ENCODE measurements at regions not wholly inside any gene's neighbourhood (a gene's known extent, or its start where the extent isn't known, plus 50 kb on each side); places are given as distances from the start of the nearest gene placed in this dataset.
"Not testable (repeated sequence)": the region's sequence is repeated elsewhere in the genome, so short reads cannot be mapped to it uniquely, and the experiment has no call there.

- DNase-seq (ENCODE audit: low read depth, low spot score), result no peak
Measured at GRCh38 chr10:36450380-36450779, 675.0 kb upstream of the ANKRD30A start.

DNA sequence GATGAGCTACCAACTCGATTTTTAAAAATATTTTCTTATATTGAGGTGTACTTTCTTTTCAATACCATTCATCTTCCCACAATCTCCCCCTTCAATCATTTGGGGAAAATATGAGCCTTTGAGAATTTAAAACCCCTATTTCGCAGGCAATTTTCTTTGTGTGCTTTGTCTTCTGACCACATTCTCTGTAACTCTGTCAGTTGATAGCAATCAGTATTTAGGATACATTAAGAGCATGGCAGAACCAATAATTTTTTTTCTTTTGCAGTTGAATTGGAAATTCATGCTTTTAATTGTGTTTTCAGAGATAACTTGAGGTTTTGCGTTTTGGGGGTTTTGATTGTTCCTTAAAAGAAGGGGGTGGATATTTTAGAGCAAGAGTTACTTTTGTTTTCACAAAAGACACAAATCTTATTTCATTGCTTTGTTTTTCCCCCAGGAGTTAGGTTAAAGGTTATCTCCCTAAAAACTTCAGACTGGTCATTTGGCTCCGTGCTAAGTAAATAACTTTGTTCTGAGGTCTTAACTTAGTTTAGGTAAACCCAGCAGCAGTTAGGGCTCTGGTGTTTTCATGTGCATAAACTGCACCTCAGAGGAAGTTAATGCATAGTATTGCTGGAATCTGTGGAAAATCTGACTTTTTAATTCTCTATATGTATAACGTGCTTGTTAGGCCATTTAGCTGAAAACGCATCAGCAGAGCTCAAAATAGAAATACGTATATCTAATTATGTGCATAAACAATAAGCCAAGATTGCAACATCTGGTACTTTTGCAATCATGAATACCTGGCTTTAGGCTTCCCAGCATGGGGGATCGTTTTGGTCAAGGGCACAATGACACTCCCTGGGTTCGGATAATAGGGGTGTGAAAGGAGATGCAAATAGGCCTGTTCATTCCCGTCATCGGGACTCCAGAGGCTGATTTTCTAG, 676.4 kb upstream of the ANKRD30A start:
- DNase-seq (ENCODE audit: low read depth, low spot score), result no peak

- DNase-seq (ENCODE audit: low read depth, low spot score), result no peak
Measured at GRCh38 chr10:36446881-36447280, 678.5 kb upstream of the ANKRD30A start.

GRCh38 chr10:36443233-36443632, 682.2 kb upstream of the ANKRD30A start:
- DNase-seq (ENCODE audit: low read depth, low spot score), result no peak

- no peak for DNase-seq (ENCODE audit: low read depth, low spot score)
Measured at GRCh38 chr10:36441557-36441956, 683.8 kb upstream of the ANKRD30A start.

- no peak for DNase-seq (ENCODE audit: low read depth, low spot score)
Measured at GRCh38 chr10:36440539-36440938, 684.9 kb upstream of the ANKRD30A start.

DNA sequence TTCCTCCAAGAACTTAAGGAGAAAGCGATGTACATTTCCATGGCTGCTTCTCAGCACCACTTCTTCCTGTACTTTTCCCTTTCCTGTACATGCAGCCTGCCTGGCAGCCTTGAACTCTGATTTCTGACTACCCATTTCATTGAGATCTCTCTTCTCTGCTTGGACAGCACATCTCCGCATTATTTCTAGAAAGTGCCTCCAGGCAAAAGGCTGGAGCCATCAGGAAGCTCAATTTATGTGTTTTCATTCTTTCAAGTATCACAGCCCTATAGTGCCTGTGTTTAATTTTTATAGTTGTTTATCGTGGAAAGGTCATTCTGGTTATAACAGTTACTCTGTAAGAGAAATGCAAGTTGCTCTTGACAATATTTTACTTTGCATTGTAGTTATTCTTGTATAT, 688.0 kb upstream of the ANKRD30A start:
- no peak for DNase-seq (ENCODE audit: low read depth, low spot score)

- DNase-seq (ENCODE audit: low read depth, low spot score), result no peak
Measured at GRCh38 chr10:36428507-36428906, 696.9 kb upstream of the ANKRD30A start.

GRCh38 chr10:36425131-36425797, 700.1 kb upstream of the ANKRD30A start:
- DNase-seq (ENCODE audit: low read depth, low spot score), result no peak

GRCh38 chr10:36424502-36424901, 700.9 kb upstream of the ANKRD30A start:
- no peak for DNase-seq (ENCODE audit: low read depth, low spot score)

DNA sequence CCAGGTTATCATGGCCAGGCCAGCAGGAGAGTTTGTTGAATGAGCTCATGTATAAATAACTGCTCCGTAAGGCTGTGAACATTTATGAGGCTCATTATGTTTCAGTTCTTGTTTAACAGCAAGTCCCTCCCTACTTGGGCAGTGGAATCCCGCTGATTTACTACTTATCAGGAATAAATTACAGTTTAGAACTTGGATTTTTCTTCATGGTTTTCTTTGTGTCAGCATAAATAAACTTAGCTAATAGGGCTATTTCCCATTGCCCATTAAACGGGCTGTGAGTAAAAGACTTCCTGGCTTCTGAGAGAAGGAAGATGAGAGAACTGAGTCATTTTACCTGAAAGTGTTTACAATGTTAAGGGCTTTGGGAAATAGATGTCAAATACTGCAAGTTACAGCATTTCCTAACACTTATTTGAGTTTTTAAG, 701.6 kb upstream of the ANKRD30A start:
- no peak for DNase-seq (ENCODE audit: low read depth, low spot score)

GRCh38 chr10:36421992-36422391, 703.4 kb upstream of the ANKRD30A start:
- DNase-seq (ENCODE audit: low read depth, low spot score), result no peak

GRCh38 chr10:36416513-36416912, 708.9 kb upstream of the ANKRD30A start:
- no peak for DNase-seq (ENCODE audit: low read depth, low spot score)

DNA sequence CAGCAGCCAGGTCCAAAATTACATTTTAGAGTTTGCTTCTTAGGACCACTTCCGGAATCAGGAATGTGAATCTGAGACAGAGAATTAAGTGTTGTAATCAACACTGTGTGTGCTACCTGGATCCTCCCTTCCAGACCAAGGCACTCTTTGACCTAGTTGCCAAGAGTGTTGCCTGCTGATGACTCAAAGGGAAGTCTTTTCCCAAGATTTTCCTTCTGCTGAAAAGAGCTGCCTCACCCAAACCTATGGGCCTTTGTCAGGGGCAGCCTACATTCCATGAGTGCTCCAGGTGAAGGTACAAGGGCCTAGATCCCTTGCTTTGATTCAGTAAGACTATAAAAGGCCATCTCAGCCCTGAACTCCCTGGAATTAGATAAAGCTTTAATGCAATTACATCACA, 712.5 kb upstream of the ANKRD30A start:
- no peak for DNase-seq (ENCODE audit: low read depth, low spot score)

DNA sequence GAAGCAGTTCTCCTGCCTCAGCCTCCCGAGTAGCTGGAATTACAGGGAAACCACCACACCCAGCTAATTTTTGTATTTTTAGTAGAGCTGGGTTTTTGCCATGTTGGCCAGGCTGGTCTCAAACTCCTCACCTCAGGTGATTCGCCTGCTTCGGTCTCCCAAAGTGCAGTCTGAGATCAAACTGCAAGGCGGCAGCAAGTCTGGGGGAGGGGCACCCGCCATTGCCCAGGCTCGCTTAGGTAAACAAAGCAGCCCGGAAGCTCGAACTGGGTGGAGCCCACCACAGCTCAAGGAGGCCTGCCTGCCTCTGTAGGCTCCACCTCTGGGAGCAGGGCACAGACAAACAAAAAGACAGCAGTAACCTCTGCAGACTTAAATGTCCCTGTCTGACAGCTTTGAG, 725.2 kb upstream of the ANKRD30A start:
- not testable (repeated sequence) for DNase-seq (ENCODE audit: low read depth, low spot score)

DNA sequence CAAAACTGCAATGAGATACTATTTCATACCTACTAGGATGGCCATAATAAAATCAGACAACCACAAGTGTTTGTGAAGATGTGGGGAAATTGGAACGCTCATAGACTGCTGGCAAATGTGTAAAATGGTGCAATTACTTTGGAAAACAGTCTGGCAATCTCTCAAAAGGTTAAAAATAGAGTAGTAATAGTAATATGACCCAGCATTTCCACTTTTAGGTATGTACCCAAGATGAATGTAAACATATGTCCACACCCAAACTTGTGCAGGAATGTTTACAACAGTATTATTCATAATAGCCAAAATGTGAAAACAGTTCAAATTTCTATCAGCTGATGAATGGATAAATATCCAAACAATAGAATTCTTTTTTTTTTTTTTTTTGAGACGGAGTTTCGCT, 731.6 kb upstream of the ANKRD30A start:
- no peak for DNase-seq (ENCODE audit: low read depth, low spot score)

- DNase-seq (ENCODE audit: low read depth, low spot score), result no peak
Measured at GRCh38 chr10:36391405-36391804, 734.0 kb upstream of the ANKRD30A start.

DNA sequence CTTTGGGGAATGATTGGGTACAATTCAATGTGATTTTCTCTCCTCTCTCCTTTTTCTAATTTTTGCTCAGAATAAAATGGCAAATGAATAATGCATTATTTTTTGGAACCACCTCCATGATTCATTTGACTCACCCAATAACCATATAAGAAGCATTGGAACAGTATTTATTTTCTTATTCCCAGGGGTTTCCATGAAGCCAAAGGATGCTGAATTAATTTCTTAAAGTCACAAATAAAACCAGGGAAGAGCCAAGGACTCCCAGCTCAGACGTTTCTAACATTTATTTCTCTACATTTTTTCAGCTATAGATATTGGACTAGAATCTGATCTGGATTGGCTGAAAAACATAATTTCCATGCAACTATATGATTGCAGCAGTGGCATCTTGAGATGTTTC, 735.2 kb upstream of the ANKRD30A start:
- no peak for DNase-seq (ENCODE audit: low read depth, low spot score)

GRCh38 chr10:36388166-36388565, 737.2 kb upstream of the ANKRD30A start:
- no peak for DNase-seq (ENCODE audit: low read depth, low spot score)

DNA sequence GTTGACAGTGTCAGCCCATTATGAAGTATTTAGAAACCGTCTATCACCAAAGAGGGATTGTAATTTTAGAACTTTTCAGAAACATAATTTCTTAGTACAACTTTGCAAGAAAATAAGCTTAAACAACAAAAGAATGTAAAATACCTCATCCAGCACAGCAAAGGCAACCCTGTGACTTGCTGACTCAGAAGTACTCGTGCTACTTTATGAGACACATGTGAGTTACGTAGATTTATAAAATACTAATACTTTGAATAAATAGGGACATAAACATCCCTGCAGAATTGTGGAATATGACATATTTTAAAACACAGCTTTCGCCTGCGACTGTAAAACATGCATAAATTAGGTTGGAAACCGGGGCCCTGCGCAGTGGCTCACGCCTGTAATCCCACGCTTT, 739.7 kb upstream of the ANKRD30A start:
- no peak for DNase-seq (ENCODE audit: low read depth, low spot score)

- DNase-seq (ENCODE audit: low read depth, low spot score), result no peak
Measured at GRCh38 chr10:36383349-36383748, 741.3 kb upstream of the FZD8 start.

- DNase-seq (ENCODE audit: low read depth, low spot score), result no peak
Measured at GRCh38 chr10:36381748-36382147, 739.7 kb upstream of the FZD8 start.

GRCh38 chr10:36380538-36380937, 738.4 kb upstream of the FZD8 start:
- DNase-seq (ENCODE audit: low read depth, low spot score), result no peak

Measured in brain pericyte (primary cell).